C4-2B (cell line): ENCODE measurements at regions not wholly inside any gene's neighbourhood (a gene's known extent, or its start where the extent isn't known, plus 50 kb on each side); places are given as distances from the start of the nearest gene placed in this dataset.

ENCODE experiments used
- H3K27ac ChIP-seq: fragments of 450-650 bp; 2 replicates; pipeline ENCODE4 v1.5.1; 2017
- CTCF ChIP-seq: fragments of 450-650 bp; conservative IDR thresholded peaks from 2 replicates; pipeline ENCODE4 v1.5.1; 2017; ENCODE audit warnings: mild to moderate bottlenecking
- ZFX ChIP-seq: fragments of 450-650 bp; IDR thresholded peaks from 2 replicates; pipeline ENCODE4 v1.6.1; 2017

DNA sequence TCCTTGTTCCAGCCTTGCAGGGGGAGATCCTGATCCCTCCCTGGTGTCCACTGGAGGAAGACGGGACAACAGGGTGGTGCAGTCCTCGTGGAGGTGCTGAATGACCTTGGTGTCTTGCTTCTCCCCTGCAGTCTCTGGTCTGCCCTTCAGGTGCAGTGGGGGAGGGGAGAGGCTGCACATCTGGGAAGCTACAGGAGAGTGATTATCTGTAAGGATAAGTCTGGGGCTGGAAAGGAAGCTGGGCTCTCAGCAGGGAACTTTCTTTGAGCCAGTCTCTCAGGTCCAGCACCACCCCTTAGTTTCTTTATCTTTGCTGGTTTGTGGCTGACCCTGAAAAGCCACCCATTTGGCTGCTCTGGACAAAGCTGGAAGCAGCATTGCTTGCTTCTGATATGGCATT is 275.6 kb downstream of the CCSER2 start:
- TF ChIP-seq ZFX (no peak), CTCF (no peak)
- H3K27ac ChIP-seq = no peak overlapping the region

GRCh38 chr10:84605802-84606201 is 277.4 kb downstream of the CCSER2 start:
- H3K27ac ChIP-seq = no peak overlapping the region
- TF ChIP-seq CTCF (no peak), ZFX (no peak)

GRCh38 chr10:84606428-84606827 is 278.0 kb downstream of the CCSER2 start:
- TF ChIP-seq CTCF (no peak), ZFX (no peak)
- H3K27ac ChIP-seq = no peak overlapping the region

DNA sequence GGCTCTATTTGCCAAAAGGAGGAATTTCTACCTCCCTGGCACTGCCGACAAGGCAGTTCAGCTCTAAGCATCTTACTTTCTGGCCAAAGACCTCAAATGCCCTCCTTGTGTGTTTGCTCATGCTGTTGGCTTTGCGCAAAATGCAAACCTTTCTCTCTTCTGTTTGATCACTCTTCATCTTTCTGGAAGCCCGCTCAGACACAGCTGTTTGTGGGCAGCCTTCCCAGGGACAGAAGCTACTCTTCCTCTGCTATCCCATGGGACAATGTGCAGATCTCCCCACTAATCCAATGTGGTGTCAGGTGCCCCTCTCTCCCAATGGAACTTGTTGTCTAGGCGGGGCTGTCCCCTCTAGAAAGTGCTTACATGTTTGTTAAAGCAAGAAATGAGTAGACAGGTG is 278.7 kb downstream of the CCSER2 start:
- H3K27ac ChIP-seq = no peak overlapping the region
- TF ChIP-seq ZFX (no peak), CTCF (no peak)

DNA sequence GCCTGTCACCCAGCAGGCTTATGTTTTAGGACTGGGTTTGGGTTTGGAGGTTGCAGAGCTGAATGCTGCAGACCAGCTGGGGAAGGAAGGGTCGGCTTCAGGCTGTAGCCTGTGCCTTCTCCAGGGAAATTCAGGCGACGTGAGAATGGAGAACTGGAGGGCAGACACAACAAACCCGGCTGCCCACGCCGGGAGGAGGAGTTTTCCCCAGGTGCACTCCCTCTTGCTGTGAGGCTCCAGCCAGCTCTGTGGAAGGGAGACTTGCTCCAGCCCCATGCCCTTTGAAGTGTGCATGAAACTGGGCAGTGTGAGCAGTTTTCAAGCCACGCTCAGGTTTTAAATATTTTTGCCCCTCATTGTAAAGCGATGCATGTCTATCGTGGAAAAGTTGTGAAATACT is 279.1 kb downstream of the CCSER2 start:
- no peak for TF ChIP-seq ZFX
- TF ChIP-seq CTCF = no peak
- H3K27ac ChIP-seq = no peak overlapping the region

GRCh38 chr10:84608126-84608525 is 279.7 kb downstream of the CCSER2 start:
- H3K27ac ChIP-seq = no peak overlapping the region
- TF ChIP-seq CTCF = no peak
- no peak for TF ChIP-seq ZFX

DNA sequence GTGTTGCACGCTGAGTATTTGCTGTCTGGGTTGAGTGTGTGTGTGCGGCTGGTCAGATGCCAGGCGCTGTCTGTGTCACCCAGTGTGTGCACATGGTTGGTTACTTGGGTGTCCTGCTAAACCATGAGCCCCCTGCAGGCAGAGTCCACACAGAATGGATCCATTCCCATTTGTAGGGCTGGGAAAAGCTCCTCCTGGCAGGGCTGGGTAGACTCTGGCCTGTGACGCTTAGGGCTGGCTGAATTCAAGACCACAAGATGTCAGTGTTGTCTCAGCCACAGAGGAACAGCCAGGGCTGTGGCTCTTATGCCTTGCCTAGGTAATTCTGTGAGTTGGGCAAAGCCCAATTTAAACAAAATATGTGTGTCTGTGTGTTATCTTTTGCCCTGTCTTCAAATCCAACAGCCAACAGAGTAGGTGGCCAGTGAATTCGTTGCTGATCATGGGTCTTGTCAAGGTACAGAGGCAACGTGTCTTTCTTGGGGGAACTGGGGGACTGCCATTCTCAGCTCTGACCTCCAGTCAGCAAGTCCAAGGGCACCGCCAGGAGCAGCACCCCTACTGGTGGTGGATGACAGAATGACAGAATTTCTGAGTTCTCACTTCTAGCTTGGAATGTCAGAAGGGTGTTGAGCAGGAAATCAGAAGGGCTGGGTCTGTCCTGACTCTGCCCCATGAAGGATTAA is 285.1 kb downstream of the CCSER2 start:
- TF ChIP-seq CTCF (peak; percentile 77), ZFX (no peak)
- H3K27ac ChIP-seq = no peak overlapping the region
